ENCODE measurements at regions not wholly inside any gene's neighbourhood (a gene's known extent, or its start where the extent isn't known, plus 50 kb on each side); places are given as distances from the start of the nearest gene placed in this dataset.

- TF ChIP-seq, protein P1, sequence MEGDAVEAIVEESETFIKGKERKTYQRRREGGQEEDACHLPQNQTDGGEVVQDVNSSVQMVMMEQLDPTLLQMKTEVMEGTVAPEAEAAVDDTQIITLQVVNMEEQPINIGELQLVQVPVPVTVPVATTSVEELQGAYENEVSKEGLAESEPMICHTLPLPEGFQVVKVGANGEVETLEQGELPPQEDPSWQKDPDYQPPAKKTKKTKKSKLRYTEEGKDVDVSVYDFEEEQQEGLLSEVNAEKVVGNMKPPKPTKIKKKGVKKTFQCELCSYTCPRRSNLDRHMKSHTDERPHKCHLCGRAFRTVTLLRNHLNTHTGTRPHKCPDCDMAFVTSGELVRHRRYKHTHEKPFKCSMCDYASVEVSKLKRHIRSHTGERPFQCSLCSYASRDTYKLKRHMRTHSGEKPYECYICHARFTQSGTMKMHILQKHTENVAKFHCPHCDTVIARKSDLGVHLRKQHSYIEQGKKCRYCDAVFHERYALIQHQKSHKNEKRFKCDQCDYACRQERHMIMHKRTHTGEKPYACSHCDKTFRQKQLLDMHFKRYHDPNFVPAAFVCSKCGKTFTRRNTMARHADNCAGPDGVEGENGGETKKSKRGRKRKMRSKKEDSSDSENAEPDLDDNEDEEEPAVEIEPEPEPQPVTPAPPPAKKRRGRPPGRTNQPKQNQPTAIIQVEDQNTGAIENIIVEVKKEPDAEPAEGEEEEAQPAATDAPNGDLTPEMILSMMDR (conservative IDR thresholded peaks at IDR 0.05; ENCODE audit: low read depth, low read length), result no peak
- TF ChIP-seq USF2 (IDR thresholded peaks at IDR 0.05; ENCODE audit: low read depth, low read length) (no peak), POLR2A (IDR thresholded peaks at IDR 0.05; ENCODE audit: low read depth, low read length) (no peak), RCOR1 (IDR thresholded peaks at IDR 0.05; ENCODE audit: insufficient replicate concordance, low read length) (no peak)
Measured at GRCh38 chr12:83322809-83323208, 636.1 kb downstream of the TMTC2 start.

Measured in IMR-90 (cell line).